ENCODE measurements at regions not wholly inside any gene's neighbourhood (a gene's known extent, or its start where the extent isn't known, plus 50 kb on each side); places are given as distances from the start of the nearest gene placed in this dataset.

GRCh38 chr1:117788014-117788413 is 141.4 kb downstream of the GDAP2 start:
- no peak for TF ChIP-seq CTCF (IDR thresholded peaks at IDR 0.05; ENCODE audit: low read length)
- TF ChIP-seq EZH2 (optimal IDR thresholded peaks at IDR 0.05; ENCODE audit: low read depth, low read length) = no peak

All from MM.1S (cell line).